Neutrophil (primary cell): ENCODE measurements at regions not wholly inside any gene's neighbourhood (a gene's known extent, or its start where the extent isn't known, plus 50 kb on each side); places are given as distances from the start of the nearest gene placed in this dataset.

ENCODE experiments used
- H3K27ac ChIP-seq: fragments of 200-600 bp; sonication (generic); 2 replicates; pipeline ENCODE4 v1.5.1; 2016; ENCODE audit warnings: mild to moderate bottlenecking, moderate library complexity
- H3K27me3 ChIP-seq: fragments of 200-600 bp; sonication (generic); 2 replicates; pipeline ENCODE4 v1.6.0; 2016; ENCODE audit warnings: mild to moderate bottlenecking
- H3K36me3 ChIP-seq: fragments of 200-600 bp; sonication (generic); 2 replicates; pipeline ENCODE4 v1.5.1; 2017
- H3K4me1 ChIP-seq, 2 experiments: fragments of 200-600 bp in 1 of 2; sonication (generic) in 1 of 2; 1 replicate in 1 of 2; 2 replicates in 1 of 2; pipeline versions ENCODE4 v1.5.1 to v1.6.1; 2013 to 2016; ENCODE audit warnings: low read depth in 1 of 2, low read length in 1 of 2, mild to moderate bottlenecking in 1 of 2, moderate library complexity in 1 of 2; ENCODE audit not compliant: control insufficient read depth in 1 of 2, insufficient read depth in 1 of 2
- H3K4me3 ChIP-seq, 2 experiments: fragments of 200-600 bp in 1 of 2; sonication (generic) in 1 of 2; 1 replicate in 1 of 2; 2 replicates in 1 of 2; pipeline ENCODE4 v1.5.1; 2013 to 2016; ENCODE audit warnings: low read depth in 1 of 2, low read length in 1 of 2, mild to moderate bottlenecking in 1 of 2, moderate library complexity in 1 of 2
- H3K9me3 ChIP-seq: fragments of 200-600 bp; sonication (generic); 2 replicates; pipeline ENCODE4 v1.5.1; 2016
- CTCF ChIP-seq: fragments of 200-600 bp; sonication (generic); IDR thresholded peaks from 2 replicates; pipeline ENCODE4 v1.5.1; 2016; ENCODE audit warnings: antibody characterized with exemption

DNA sequence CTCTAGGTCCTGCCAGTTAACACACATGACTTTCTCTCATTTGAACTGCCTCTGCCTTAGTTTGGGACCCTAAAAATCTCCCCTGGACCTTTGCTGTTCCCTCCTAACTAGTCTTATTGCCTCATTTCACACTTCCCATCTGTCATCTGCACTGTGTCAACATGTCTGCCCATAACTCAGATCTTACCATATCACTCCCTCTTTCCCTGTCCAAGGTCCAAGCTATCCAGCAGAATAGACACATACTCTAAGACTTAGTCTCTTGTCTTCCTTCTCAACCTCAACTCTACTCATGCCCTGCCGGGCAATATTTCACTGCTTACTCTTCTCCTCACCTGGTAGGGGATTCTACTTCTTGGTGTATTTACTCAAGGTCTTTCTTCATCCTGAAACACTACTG lies 79.5 kb upstream of the DAB1 start:
- no peak for TF ChIP-seq CTCF
- H3K9me3 ChIP-seq, result no peaks in the 10 kb centered on the region
- H3K4me3 ChIP-seq, result no peak overlapping the region
- no peak overlapping the region for H3K27ac ChIP-seq
- no peaks in the 10 kb centered on the region for H3K36me3 ChIP-seq
- no peaks in the 10 kb centered on the region for H3K27me3 ChIP-seq
- no peaks in the 10 kb centered on the region for H3K4me1 ChIP-seq

GRCh38 chr1:57500136-57500830 lies 76.4 kb upstream of the DAB1 start:
- no peak for TF ChIP-seq CTCF
- Histone ChIP-seq H3K4me3 (no peak overlapping the region), H3K9me3 (no peaks in the 10 kb centered on the region)

GRCh38 chr1:57494530-57495079 lies 70.7 kb upstream of the DAB1 start:
- no peak overlapping the region for H3K4me3 ChIP-seq
- H3K36me3 ChIP-seq, result no peaks in the 10 kb centered on the region
- H3K9me3 ChIP-seq, result no peaks in the 10 kb centered on the region
- no peak overlapping the region for H3K27ac ChIP-seq
- H3K4me1 ChIP-seq, result no peaks in the 10 kb centered on the region
- TF ChIP-seq CTCF, result no peak
- no peaks in the 10 kb centered on the region for H3K27me3 ChIP-seq

More at GRCh38 chr1:57500136-57500830, 76.4 kb upstream of the DAB1 start:
- Histone ChIP-seq H3K27me3 (no peaks in the 10 kb centered on the region), H3K27ac (no peak overlapping the region), H3K4me1 (no peaks in the 10 kb centered on the region), H3K36me3 (no peaks in the 10 kb centered on the region)

DNA sequence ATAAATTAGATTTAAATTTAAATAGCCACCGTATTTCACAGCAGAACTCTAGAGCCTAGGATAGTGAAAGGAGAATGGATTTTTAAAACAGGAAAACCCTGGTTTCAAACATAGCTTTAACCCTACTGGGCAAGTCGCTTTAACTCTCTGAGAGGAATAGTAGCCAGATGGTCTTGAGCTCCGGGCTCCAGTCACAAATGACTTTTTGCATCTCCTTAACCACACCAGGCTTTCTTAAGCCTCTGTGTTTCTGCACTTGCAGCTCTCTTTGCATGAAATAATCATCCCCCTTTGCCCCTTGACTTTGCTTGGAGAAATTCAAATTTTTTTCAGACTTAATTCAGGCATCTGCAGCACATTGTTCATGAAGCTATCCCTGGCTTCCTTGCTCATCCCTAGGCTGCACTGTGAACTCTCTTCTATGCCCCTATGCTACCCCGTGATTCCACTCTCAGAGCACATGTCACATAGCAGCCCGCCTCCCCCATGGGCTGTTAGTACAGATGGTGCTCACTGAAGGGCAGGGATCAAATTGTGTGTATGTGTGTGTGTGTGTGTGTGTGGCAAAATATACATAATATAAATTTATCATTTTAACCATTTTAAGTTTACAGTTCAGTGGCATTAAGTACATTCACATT lies 68.8 kb upstream of the DAB1 start:
- no peak for TF ChIP-seq CTCF
- H3K9me3 ChIP-seq, result no peaks in the 10 kb centered on the region
- no peak overlapping the region for H3K27ac ChIP-seq
- H3K36me3 ChIP-seq, result no peaks in the 10 kb centered on the region
- H3K27me3 ChIP-seq, result no peaks in the 10 kb centered on the region
- no peaks in the 10 kb centered on the region for H3K4me1 ChIP-seq
- H3K4me3 ChIP-seq, result no peak overlapping the region

DNA sequence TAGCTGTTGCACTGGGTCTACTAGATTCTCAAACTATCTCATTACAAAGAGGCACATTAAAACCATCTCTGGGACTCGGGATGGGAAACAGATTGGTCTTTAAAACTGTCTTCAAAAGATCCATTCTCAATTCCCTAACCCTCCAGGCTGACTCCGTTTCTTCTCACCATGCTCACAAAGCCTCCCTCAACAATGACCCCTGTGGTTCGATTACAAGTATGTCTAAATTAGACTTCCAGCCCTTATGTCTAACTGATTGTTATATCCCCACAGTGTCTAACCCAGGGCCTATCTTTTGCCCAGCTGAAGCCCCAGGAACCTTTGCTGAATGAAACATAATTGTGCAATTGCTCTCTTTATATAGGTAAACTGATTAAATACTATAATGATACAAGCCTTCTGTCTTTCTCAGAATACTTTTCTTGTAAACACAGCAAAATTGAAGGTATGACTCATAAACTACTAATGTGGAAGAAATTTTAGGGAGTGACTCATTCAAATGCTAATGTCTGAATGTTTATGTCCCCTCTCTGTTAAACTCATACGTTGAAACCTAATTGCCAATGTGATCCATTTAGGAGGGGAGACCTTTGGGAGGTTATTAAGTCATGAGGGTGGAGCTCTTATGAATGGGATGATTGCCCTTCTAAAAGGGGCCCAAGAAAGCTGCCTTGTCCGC lies 65.6 kb upstream of the DAB1 start:
- TF ChIP-seq CTCF, result no peak
- no peak overlapping the region for H3K4me3 ChIP-seq
- no peaks in the 10 kb centered on the region for H3K27me3 ChIP-seq
- no peak overlapping the region for H3K27ac ChIP-seq
- no peaks in the 10 kb centered on the region for H3K4me1 ChIP-seq
- H3K36me3 ChIP-seq, result no peaks in the 10 kb centered on the region
- no peaks in the 10 kb centered on the region for H3K9me3 ChIP-seq
